Thoracic aorta (tissue), 2 donors: ENCODE measurements at regions not wholly inside any gene's neighbourhood (a gene's known extent, or its start where the extent isn't known, plus 50 kb on each side); places are given as distances from the start of the nearest gene placed in this dataset.

Source experiments
- ATAC-seq: fragments of 150-250 bp; one replicate; pipeline ENCODE4 v1.8.0; 2017; ENCODE audit warnings: low read depth; ENCODE audit not compliant: insufficient number of reproducible peaks, low FRiP score
- DNase-seq: peaks from one replicate; pipeline ENCODE4 v3.0.0-alpha.2; 2020; ENCODE audit warnings: low spot score
- H3K27ac ChIP-seq, 2 donors: fragments of 200-600 bp; sonication (generic); 1 replicate in 1 of 2; 2 replicates in 1 of 2; pipeline ENCODE4 v1.5.1; 2016; ENCODE audit warnings: mild to moderate bottlenecking in 2 of 2, moderate library complexity in 2 of 2
- H3K27me3 ChIP-seq: fragments of 200-600 bp; sonication (generic); replicated peaks from 2 replicates; pipeline ENCODE4 v1.6.0; 2016; ENCODE audit warnings: mild to moderate bottlenecking; ENCODE audit not compliant: insufficient read depth
- H3K36me3 ChIP-seq: fragments of 200-600 bp; sonication (generic); one replicate; pipeline ENCODE4 v1.5.1; 2016
- H3K4me1 ChIP-seq, 2 donors: fragments of 200-600 bp; sonication (generic); 1 replicate in 1 of 2; 2 replicates in 1 of 2; pipeline versions ENCODE4 v1.5.1 to v1.6.0; 2016; ENCODE audit warnings: low read depth in 2 of 2, mild to moderate bottlenecking in 1 of 2; ENCODE audit not compliant: control insufficient read depth in 1 of 2
- H3K4me3 ChIP-seq: fragments of 200-600 bp; sonication (generic); 2 replicates; pipeline ENCODE4 v1.5.1; 2016; ENCODE audit warnings: mild to moderate bottlenecking
- H3K9me3 ChIP-seq: fragments of 200-600 bp; sonication (generic); 2 replicates; pipeline ENCODE4 v1.5.1; 2016
- CTCF ChIP-seq: fragments of 200-600 bp; sonication (generic); IDR thresholded peaks from one replicate; pipeline ENCODE4 v1.5.1; 2019; ENCODE audit warnings: antibody characterized with exemption

GRCh38 chr7:85972504-85973141 is 671.1 kb upstream of the GRM3 start:
- Histone ChIP-seq H3K36me3 (no peaks in the 10 kb centered on the region), H3K9me3 (no peaks in the 10 kb centered on the region), H3K27ac (no peak overlapping the region), H3K27me3 (no peaks in the 10 kb centered on the region), H3K4me3 (no peak overlapping the region), H3K4me1 (no peaks in the 10 kb centered on the region)
- no peak for DNase-seq
- no peak for ATAC-seq
- TF ChIP-seq CTCF, result no peak

GRCh38 chr7:85954961-85955360 is 688.7 kb upstream of the GRM3 start:
- Histone ChIP-seq H3K9me3 (no peaks in the 10 kb centered on the region), H3K27ac (no peak overlapping the region), H3K4me1 (no peaks in the 10 kb centered on the region), H3K4me3 (no peak overlapping the region), H3K36me3 (no peaks in the 10 kb centered on the region), H3K27me3 (no peaks in the 10 kb centered on the region)
- no peak for DNase-seq
- no peak for ATAC-seq
- no peak for TF ChIP-seq CTCF

GRCh38 chr7:85950871-85951270 is 692.8 kb upstream of the GRM3 start:
- no peak overlapping the region for H3K27ac ChIP-seq
- ATAC-seq (no peak), DNase-seq (no peak)
- H3K9me3 ChIP-seq, result no peaks in the 10 kb centered on the region
- no peaks in the 10 kb centered on the region for H3K36me3 ChIP-seq
- no peak for TF ChIP-seq CTCF
- H3K27me3 ChIP-seq, result no peaks in the 10 kb centered on the region
- no peak overlapping the region for H3K4me3 ChIP-seq
- H3K4me1 ChIP-seq, result no peaks in the 10 kb centered on the region

- Histone ChIP-seq H3K27ac (no peak overlapping the region), H3K4me1 (no peaks in the 10 kb centered on the region), H3K9me3 (no peaks in the 10 kb centered on the region), H3K27me3 (no peaks in the 10 kb centered on the region), H3K36me3 (no peaks in the 10 kb centered on the region), H3K4me3 (no peak overlapping the region)
- no peak for TF ChIP-seq CTCF
- ATAC-seq (no peak), DNase-seq (no peak)
Observed at GRCh38 chr7:85950418-85950817, 693.3 kb upstream of the GRM3 start.

- Histone ChIP-seq H3K9me3 (no peaks in the 10 kb centered on the region), H3K4me3 (no peak overlapping the region), H3K27ac (no peak overlapping the region), H3K27me3 (no peaks in the 10 kb centered on the region), H3K4me1 (no peaks in the 10 kb centered on the region), H3K36me3 (no peaks in the 10 kb centered on the region)
- no peak for TF ChIP-seq CTCF
- ATAC-seq (no peak), DNase-seq (no peak)
Observed at GRCh38 chr7:85947767-85948166, 695.9 kb upstream of the GRM3 start.
